ENCODE measurements at regions not wholly inside any gene's neighbourhood (a gene's known extent, or its start where the extent isn't known, plus 50 kb on each side); places are given as distances from the start of the nearest gene placed in this dataset.

DNA sequence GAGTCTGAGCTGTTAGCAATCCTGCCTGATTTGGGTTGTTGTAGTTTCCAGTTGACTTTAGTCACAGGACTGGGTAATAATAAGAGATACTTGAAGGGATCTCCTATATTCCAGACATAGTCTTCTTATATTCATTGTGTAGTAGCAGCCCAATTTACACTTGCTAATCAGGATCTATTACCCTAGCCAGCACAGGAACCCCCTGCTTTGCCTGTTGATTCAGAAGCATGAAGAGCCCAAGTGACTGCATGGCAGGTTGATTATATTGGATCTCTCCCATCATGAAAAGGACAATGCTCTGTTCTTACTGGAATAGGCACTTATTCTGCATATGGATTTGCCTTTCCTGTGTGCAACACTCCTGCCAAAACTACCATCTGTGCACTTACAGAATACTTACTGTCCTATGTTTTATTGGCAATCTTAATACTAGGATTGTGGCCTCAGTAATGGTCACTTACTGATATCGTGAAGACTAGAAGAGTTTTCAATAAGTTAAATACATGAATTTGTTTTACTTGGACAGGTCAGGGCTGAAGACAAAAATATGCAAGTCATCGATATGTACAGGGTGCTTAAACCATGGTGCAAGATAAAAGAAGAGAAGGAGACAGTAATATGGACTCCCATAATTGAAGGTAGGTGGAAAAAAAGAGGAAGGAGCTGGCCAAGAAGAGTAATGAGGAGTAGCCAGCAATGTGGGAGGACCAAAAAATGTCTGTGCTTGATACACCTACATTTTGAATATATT is 304.1 kb downstream of the MCTP2 start:
- Histone ChIP-seq H3K79me2 (ENCODE audit: control insufficient read depth in 1 of 2, insufficient read depth in 2 of 2, low read length in 2 of 2) (no peaks in the 10 kb centered on the region), H2AK5ac (ENCODE audit: low read depth, low read length) (no peak overlapping the region), H3K4me2 (ENCODE audit: insufficient read depth in 1 of 2, low read depth in 2 of 2, low read length in 2 of 2) (no peak overlapping the region), H4K20me1 (replicated peaks in 1 of 2; ENCODE audit: control insufficient read depth in 1 of 2, insufficient read depth in 2 of 2, low read length in 2 of 2) (no peaks in the 10 kb centered on the region), H3K4me1 (replicated peaks in 1 of 4; ENCODE audit: control insufficient read depth in 3 of 4, insufficient read depth in 4 of 4, low read length in 3 of 4) (peaks cover 0 to 4% (median 3%) of the 10 kb centered on the region in 4 experiments; a peak in 2 of 7 replicates), H4K8ac (ENCODE audit: extremely low read depth, insufficient read depth, low read length) (no peak overlapping the region), H3K23ac (ENCODE audit: insufficient read length) (no peak overlapping the region), H3K27me3 (replicated peaks in 1 of 4; ENCODE audit: control insufficient read depth in 3 of 4, extremely low read depth in 1 of 4, insufficient read depth in 3 of 4, low read length in 3 of 4) (peaks cover 0 to 2% (median 0%) of the 10 kb centered on the region in 4 experiments; a peak in 1 of 7 replicates), H2BK120ac (replicated peaks; ENCODE audit: low read depth, low read length) (no peak overlapping the region), H3K9ac (replicated peaks in 1 of 4; ENCODE audit: extremely low read depth in 1 of 4, low read depth in 3 of 4, low read length in 3 of 4) (no peak overlapping the region), H4K5ac (ENCODE audit: insufficient read length, low read depth, low read length) (no peak overlapping the region), H3K36me3 (ENCODE audit: control insufficient read depth in 2 of 4, insufficient read depth in 4 of 4, low read length in 3 of 4) (no peaks in the 10 kb centered on the region), H3K14ac (ENCODE audit: insufficient read length) (no peak overlapping the region), H2BK20ac (ENCODE audit: low read length) (no peak overlapping the region), H3K23me2 (ENCODE audit: low read depth, low read length) (no peaks in the 10 kb centered on the region), H2AFZ (ENCODE audit: low read length) (no peak overlapping the region), H3K4me3 (ENCODE audit: extremely low read depth in 1 of 4, insufficient read depth in 2 of 4, low read depth in 3 of 4, low read length in 4 of 4) (no peak overlapping the region), H3K56ac (replicated peaks; ENCODE audit: insufficient read length, low read depth, low read length) (no peak overlapping the region), H2BK12ac (ENCODE audit: low read depth, low read length) (no peak overlapping the region), H2BK5ac (ENCODE audit: low read depth, low read length) (no peak overlapping the region), H3K4ac (replicated peaks; ENCODE audit: insufficient read length, low read depth, low read length) (no peak overlapping the region), H3K27ac (ENCODE audit: low read depth, low read length) (no peak overlapping the region), H3K79me1 (ENCODE audit: low read depth, low read length) (no peaks in the 10 kb centered on the region), H3K9me3 (ENCODE audit: insufficient read depth in 2 of 2, low read depth in 1 of 2, low read length in 1 of 2) (no peaks in the 10 kb centered on the region; a peak in 1 of 4 replicates), H3K18ac (ENCODE audit: extremely low read depth, low read length) (no peak overlapping the region), H2BK15ac (ENCODE audit: low read length) (no peak overlapping the region), H4K91ac (replicated peaks; ENCODE audit: insufficient read length, low read length) (no peak overlapping the region)
- 98% methylated on average over 2 of the region's 2 CpGs; no CpG with 5 or more reads in 1 of the 2 experiments for WGBS, 2 experiments (ENCODE audit: extremely low coverage in 1 of 2, insufficient coverage in 1 of 2, insufficient read length in 1 of 2, insufficient replicate concordance in 2 of 2, low coverage in 1 of 2, low lambda C conversion rate in 2 of 2, missing lambda C conversion rate in 1 of 2)
- ChIA-PET POLR2A (ENCODE audit: partially characterized antibody) (no interaction called here), CTCF (ENCODE audit: partially characterized antibody) (interaction anchor here (0.7 to 7.6 kb wide), 2 partner anchors 9 to 10 kb away, joined by 3 to 46 read pairs; no protein-coding TSS in a partner anchor)
- no peak for DNase-seq (ENCODE audit: low read depth in 1 of 2, low spot score in 2 of 2)
- FAIRE-seq: no peak
- TF ChIP-seq, protein P1, sequence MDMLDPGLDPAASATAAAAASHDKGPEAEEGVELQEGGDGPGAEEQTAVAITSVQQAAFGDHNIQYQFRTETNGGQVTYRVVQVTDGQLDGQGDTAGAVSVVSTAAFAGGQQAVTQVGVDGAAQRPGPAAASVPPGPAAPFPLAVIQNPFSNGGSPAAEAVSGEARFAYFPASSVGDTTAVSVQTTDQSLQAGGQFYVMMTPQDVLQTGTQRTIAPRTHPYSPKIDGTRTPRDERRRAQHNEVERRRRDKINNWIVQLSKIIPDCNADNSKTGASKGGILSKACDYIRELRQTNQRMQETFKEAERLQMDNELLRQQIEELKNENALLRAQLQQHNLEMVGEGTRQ (IDR thresholded peaks at IDR 0.05; ENCODE audit: low read length): no peak
- TF ChIP-seq EZH2 (IDR thresholded peaks at IDR 0.05; ENCODE audit: low read depth, low read length, severe bottlenecking) (no peak), TAF7 (optimal IDR thresholded peaks at IDR 0.05; ENCODE audit: borderline replicate concordance, low read depth, low read length) (no peak), TCF12 (IDR thresholded peaks at IDR 0.05; ENCODE audit: low read depth, low read length) (no peak), SP2 (IDR thresholded peaks at IDR 0.05; ENCODE audit: low read length) (no peak), RNF2 (IDR thresholded peaks at IDR 0.05; ENCODE audit: borderline replicate concordance, low read depth, low read length, missing control alignments, poor library complexity, severe bottlenecking) (no peak), RFX5 (IDR thresholded peaks at IDR 0.05; ENCODE audit: borderline replicate concordance, low read depth, low read length) (no peak), CEBPB (IDR thresholded peaks at IDR 0.05; ENCODE audit: low read depth, low read length) (no peak), CTBP2 (IDR thresholded peaks at IDR 0.05; ENCODE audit: borderline replicate concordance, insufficient read depth, insufficient read length, low read length) (no peak), KDM5A (IDR thresholded peaks at IDR 0.05; ENCODE audit: low read length) (no peak)
- TF ChIP-seq, protein P2, sequence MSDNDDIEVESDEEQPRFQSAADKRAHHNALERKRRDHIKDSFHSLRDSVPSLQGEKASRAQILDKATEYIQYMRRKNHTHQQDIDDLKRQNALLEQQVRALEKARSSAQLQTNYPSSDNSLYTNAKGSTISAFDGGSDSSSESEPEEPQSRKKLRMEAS (IDR thresholded peaks at IDR 0.05): no peak

All from H1 (cell line).